Renal cortical epithelial cell (primary cell): ENCODE measurements at regions not wholly inside any gene's neighbourhood (a gene's known extent, or its start where the extent isn't known, plus 50 kb on each side); places are given as distances from the start of the nearest gene placed in this dataset.
"Not testable (repeated sequence)": the region's sequence is repeated elsewhere in the genome, so short reads cannot be mapped to it uniquely, and the experiment has no call there.

ENCODE experiments used
- DNase-seq: peaks from one replicate; pipeline ENCODE4 v3.0.0-alpha.2; 2011; ENCODE audit warnings: low read depth

DNA sequence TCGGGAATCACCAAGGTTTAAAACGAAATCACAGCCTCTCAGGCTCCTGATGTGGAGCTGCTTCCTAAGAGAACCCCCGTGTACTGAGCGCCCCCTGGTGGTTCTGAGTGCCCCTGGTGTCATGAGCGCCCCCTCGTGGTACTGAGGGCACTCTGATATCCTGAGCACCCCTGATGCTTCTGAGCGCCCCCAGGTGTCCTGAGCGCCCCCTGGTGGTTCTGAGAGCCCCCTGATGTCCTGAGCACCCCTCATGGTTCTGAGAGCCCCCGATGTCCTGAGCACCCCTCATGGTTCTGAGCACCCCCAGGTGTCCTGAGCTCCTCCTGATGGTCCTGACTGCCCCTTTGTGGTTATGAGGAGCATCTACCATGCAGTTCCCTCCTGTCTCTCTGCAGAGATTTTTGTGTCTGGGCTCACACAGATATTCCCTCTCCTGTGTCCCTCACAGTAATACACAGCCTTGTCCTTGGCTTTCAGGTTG is 1092.1 kb downstream of the TMEM121 start:
- not testable (repeated sequence) for DNase-seq

DNA sequence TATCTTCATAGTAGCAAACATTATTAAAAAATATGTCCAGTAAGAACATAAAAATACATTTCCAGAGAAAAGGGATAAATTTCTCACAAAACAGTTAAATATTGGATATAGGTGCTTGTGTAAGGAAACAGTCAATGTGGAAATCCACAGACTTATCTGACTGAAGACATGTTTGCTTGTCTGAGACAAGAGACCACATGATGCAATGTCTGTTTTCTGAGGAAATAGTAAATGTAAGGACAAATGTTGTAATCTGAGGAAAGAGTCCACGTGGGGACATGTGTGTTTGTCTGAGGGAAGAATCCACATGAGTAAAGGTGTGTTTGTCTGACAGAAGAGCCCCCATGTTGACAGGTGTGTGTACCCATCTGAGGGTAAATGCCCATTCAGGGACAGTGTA is 1093.2 kb downstream of the TMEM121 start:
- no peak for DNase-seq

DNA sequence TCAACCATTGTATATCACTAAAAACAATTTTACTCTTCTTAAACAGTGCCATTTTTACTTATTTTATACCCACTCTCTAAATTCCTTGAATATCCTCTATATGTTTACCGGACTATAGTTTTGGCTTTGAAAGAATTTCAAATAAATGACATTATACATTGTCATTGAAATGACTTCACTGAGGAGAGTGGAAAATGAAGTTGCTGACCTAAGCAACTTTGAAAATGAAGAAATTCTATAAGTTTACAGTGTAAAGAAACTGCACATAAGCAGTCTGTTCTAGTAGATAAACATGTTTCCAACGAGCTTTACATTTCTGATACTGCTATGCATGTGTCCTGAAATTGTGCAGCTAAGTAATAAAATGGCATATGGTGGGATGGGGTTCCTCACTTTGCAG is 1094.0 kb downstream of the TMEM121 start:
- no peak for DNase-seq

DNA sequence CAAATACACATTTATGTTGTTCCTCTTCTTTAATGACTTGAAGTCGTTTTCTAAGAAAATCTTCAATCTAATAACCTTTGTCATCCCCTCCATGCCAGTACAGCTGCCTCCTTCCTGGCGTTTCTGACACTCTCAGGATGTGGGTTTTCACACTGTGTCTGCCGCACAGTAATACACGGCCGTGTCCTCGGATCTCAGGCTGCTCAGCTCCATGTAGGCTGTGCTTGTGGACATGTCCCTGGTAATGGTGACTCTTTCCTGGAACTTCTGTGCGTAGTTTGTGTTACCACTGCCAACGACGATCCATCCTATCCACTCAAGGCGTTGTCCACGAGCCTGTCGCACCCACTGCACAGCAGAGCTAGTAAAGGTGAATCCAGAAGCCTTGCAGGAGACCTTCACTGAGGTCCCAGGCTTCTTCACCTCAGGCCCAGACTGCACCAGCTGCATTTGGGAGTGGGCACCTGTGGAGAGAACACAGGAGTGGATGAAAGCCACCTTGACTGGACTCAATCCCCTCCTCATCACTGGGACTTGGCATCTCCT is 1095.9 kb downstream of the TMEM121 start:
- DNase-seq = no peak

DNA sequence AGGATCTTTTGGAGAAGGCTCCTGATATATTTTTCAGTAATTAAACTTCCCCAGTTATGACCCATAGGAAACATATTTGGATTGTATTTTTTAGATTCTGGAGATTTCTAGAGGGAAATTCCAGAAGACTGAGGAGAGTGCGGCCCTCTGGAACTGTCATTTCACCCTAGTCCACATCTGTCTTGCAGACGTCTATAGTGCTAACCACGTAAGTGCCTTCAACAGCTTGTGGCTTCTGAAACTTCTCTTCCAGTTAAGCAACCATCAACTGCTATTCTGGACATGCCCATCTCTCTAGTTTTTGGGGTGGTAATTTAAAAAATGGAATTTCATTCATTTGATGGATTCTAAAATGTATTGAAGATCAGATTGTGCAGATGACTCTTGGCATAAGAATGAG is 1098.8 kb downstream of the TMEM121 start:
- no peak for DNase-seq

DNA sequence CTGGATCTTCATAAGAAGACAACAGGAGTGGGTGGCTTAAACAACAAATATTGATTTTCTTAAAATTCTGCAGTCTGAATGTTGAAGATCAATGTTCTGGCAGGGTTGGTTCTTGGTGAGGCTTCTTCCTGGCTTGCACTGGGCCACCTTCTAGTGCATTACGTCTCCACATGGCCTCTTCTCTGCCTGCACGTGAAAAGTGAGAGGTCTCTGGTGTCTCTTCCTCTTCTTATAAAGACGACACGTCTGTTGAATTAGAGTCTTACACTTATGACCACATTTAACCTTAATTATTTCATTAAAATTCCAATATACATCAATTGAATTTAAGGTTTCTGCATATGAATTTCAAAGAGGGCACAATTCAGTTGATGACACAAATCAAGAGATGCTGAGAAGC is 1100.1 kb downstream of the TMEM121 start:
- not testable (repeated sequence) for DNase-seq

DNA sequence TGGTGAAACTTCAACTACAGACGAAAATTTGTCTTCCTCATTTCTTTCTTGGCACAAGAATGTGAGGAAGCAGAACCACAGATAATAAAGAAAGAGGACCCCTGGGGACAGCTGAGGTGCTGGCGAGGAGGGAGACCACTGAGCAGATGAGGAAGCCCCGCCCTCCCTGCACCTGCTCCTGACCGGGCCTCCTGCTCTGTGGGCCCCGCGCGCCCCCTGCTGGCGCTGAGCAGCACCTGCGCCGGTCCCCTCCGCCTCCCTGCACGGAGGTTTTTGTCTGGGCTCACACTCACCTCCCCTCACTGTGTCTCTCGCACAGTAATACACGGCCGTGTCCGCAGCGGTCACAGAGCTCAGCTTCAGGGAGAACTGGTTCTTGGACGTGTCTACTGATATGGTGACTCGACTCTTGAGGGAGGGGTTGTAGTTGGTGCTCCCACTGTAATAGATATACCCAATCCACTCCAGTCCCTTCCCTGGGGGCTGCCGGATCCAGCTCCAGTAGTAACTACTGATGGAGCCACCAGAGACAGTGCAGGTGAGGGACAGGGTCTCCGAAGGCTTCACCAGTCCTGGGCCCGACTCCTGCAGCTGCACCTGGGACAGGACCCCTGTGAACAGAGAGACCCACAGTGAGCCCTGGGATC is 1100.7 kb downstream of the TMEM121 start:
- not testable (repeated sequence) for DNase-seq

DNA sequence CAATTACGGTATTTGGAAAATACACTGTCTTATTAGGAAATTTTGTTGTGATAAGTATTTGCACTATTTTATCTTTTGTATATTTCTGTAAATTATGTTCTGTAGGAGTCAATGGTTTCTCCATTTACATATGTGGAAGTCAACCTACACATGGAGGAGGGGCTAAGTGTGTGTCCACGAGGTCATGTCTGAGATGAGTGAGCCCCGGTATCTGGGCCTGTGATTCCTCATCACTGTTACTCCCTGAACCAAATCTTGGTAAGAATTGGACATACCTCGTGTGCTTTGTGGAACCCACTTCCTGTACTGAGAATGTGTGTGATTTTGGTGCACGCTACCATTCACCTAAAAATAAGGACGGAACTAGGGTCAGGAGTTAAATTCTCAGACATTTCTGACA is 1105.5 kb downstream of the TMEM121 start:
- DNase-seq = no peak

DNA sequence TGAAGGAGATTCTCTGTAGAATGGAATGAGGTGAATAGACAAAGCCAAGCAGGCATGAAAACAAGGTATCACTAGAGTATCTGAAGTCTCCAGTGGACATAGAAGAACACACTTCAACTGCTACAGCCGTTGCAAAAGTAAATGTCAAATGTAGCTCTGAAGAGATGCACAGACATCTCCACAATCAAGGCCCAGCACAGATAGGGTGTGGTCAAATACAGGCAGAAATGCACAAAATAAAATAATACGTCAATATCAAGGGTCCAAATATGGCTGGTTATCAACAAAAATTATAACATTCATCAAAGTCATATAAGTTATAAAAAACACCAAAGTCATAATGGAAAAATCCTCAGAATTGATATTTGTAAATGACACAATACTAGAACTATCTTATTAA is 1107.3 kb downstream of the TMEM121 start:
- DNase-seq = no peak

DNA sequence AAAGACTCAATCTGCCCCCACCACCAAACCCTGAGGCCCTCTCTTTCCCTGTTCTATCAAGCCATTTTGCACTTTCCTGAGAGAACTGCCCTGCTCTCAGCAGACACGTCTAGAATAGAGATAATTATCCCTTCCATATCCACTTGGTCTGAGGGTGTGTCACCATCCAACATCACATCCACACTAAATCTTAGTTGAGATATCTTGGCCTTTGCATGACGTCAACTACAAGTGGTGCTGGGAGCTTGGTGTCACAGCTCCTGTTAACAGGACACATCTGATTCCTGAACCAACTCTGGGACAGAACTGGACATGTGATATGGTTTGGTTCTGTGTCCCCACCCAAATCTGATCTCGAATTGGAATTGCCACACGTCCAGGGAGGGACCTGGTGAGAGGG is 1109.2 kb downstream of the TMEM121 start:
- DNase-seq = no peak

DNA sequence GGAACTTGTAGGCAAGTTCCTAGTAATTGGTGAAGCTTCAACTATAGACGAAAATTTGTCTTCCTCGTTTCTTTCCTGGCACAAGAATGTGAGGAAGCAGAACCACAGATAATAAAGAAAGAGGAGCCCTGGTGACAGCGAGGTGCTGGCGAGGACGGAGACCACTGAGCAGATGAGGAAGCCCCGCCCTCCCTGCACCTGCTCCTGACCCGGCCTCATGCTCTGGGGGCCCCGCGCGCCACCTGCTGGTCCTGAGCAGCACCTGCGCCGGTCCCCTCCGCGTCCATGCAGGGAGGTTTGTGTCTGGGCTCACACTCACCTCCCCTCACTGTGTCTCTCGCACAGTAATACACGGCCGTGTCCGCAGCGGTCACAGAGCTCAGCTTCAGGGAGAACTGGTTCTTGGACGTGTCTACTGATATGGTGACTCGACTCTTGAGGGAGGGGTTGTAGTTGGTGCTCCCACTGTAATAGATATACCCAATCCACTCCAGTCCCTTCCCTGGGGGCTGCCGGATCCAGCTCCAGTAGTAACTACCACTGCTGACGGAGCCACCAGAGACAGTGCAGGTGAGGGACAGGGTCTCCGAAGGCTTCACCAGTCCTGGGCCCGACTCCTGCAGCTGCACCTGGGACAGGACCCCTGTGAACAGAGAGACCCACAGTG is 1112.5 kb downstream of the TMEM121 start:
- DNase-seq = not testable (repeated sequence)

DNA sequence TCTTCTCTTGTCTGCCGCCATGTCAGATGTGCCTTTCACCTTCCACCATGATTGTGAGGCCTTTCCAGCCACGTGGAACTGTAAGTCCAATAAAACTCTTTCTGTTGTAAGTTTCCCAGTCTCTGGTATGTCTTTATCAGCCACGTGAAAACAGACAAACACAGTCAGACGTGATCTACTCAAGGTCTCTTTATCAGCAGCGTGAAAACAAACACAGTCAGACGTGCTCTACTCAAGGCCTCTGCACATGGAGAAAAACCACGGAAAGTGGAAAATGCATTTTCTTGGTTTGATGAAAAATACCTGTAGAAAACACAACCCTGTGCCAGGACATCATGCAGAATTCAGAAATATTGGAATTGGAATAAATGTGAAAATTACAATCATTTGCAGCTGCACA is 1115.7 kb downstream of the TMEM121 start:
- no peak for DNase-seq

DNA sequence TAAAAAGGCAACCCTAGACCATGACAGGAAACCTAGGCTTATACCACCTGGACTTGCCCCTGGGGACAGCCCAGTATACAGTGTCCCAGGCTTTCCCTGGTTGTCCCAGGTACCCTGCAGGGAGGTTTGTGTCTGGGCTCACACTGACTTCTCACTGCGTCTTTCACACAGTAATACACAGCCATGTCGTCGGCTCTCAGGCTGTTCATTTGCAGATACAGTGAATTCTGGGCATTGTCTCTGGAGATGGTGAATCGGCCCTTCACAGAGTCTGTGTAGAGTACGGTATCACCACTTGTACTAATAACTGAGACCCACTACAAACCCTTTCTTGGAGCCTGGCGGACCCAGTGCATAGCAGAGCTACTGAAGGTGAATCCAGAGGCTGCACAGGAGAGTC is 1116.6 kb downstream of the TMEM121 start:
- DNase-seq = not testable (repeated sequence)

DNA sequence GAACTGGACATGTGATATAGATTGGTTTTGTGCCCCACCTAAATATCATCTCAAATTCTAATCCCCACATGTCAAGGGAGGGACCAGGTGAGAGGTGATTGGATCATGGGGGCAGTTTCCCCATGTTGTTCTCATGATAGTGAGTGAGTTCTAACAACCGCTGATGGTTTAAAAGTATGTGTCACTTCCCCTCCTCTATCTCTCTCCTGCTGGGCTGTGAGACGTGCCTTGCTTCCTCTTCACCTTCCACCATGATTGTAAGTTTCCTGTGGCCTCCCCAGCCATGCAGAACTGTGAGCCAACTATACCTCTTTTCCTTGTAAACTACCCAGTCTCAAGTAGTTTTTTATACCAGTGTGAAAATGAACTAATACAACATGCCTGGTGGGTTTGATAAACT is 1122.5 kb downstream of the TMEM121 start:
- not testable (repeated sequence) for DNase-seq

DNA sequence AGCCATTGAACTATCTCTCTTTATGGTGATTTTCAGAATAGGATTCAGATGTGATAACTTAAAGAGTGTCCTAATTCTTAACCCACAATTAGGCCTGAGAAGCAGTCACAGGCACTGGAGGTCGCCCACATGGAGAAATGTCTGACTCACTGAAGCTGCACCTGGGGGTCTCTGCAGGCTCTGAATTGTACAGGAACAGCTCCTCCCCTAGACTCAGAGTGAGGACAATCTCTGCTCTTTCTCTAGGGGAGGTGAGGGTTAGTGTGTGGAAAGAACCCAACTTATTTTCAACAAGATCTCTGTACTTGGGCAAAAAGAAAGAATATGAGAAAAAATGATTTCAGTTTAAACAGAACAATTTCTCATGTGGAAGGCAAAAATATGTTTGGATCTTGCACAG is 1124.6 kb downstream of the TMEM121 start:
- DNase-seq = no peak

DNA sequence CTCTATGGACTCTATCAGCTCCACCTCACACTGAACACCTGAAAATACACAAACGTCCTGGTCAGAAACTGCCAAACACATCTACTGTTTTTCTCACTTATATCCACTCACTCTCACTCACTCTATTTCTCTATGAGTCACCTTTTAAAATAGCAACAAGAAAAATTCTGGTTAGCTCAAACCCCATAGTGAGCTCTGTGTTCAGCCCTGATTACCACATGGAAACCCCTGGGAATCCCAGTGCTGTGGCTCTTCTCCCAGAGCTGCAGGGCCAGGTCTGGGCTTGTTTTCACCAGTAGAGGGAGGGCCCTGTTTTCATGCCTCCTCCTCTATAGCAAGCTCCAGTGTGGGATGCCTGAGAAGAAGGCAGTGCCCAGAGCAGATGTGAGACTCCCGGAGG is 1126.1 kb downstream of the TMEM121 start:
- DNase-seq = no peak

DNA sequence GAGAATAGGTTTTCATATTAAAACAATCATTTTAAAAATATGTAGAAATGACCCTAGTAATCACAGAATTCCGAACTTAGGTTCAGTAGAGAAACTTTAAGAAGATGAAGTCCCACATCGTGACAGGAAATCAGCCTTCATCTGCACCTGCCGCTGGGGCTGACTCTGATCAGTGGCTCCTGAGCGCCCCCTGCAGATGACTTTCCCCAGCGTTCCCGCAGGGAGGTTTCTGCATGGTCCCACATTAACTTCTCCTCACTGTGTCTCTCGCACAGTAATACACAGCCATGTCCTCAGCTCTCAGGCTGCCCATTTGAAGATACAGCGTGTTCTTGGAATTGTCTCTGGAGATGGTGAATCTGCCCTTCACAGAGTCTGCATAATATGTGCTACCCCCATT is 1131.1 kb downstream of the TMEM121 start:
- DNase-seq = no peak

DNA sequence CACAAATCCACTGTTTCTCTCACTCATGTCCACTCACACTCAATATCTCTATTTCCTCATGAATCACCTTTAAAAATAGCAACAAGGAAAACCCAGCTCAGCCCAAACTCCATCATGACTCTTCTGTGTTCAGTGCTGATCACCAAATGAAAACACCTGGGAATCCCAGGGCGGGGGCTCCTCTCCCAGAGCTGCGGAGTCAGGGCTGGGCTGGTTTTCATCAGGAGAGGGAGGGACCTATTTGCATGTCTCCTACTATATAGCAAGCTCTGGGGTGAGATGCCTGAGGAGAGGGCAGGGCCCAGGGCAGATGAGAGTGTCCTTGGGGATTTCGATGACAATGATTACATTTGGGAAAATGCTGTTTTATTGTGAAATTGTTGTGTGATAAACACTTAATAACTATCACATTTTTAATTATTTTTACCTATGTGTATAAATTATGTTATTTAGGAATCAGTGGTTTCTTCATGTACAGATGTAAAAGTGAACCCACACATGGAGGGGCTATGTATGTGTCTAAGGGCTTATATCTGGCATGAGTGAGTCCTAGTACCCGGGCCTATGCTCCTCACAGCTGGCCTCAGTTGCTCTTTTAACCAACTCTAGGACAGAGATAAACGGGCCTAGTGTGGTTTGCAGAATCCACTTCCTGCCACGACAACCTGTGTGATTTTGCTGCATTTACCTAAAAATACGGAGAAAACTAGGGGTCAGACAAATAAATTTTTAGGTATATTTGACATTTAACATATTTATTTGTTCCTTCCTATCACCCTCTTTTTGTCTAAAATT is 1131.9 kb downstream of the TMEM121 start:
- DNase-seq = not testable (repeated sequence)

DNA sequence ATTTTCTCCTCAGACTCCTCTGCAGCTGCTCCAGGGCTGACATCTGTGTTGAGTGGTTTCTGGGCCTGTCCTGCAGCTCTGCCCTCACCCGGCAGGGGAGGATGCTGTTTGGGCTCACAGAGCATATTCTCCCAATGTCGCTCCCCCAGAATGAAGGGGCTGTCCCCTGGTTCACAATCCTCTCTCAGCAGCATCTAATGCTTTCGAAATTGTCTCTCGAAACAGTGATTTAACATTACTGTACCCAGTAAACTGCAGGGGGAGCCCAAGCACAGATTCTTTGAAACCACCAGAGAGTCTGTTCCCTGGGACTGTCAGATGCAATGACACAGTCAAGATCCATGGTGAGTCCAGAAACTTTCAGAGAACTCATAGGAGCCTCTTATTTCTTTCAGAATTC is 1135.2 kb downstream of the TMEM121 start:
- not testable (repeated sequence) for DNase-seq

DNA sequence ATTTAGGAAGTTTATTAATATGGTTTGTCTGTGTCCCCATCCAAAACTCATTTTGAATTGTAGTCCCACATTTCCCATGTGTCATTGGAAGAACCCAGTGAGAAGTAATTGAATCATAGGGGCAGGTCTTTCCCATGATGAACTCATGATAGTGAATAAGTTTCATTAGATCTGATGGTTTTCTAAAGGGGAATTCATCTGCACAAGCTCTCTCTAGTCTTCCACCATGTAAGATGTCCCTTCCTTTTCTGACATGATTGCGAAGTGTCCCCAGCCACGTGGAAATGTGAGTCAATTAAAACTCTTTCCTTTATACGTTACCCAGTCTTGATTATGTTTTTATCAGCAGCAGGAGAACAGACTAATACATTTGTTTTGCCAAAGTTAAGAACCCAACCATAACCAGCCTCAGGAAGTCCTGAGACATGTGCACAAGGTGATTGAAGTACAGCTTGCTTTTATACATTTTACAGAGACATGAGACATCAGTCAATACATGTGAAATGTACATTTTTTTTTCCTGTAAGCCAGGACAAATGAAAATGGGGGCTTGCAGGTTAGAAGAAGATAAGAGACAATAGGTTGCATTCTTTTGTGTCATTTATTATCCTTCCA is 1136.7 kb downstream of the TMEM121 start:
- no peak for DNase-seq

DNA sequence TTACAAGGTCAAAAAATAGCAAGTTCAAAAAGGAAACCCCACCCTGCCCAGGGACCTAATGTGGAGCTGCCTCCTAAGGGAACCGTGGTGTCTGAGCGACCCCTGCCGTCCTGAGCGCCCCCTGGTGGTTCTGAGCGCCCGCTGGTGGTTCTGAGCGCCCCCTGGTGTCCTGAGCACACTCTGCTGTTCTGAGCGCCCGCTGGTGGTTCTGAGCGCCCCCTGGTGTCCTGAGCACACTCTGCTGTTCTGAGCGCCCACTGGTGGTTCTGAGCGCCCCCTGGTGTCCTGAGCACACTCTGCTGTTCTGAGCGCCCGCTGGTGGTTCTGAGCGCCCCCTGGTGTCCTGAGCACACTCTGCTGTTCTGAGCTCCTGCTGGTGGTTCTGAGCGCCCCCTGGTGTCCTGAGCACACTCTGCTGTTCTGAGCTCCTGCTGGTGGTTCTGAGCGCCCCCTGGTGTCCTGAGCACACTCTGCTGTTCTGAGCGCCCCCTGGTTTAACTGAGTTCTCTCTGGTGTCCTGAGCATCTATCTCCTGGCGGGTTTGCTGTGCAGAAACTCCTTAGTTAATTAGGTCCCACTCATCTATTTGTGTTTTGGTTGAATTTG is 1137.5 kb downstream of the TMEM121 start:
- not testable (repeated sequence) for DNase-seq

DNA sequence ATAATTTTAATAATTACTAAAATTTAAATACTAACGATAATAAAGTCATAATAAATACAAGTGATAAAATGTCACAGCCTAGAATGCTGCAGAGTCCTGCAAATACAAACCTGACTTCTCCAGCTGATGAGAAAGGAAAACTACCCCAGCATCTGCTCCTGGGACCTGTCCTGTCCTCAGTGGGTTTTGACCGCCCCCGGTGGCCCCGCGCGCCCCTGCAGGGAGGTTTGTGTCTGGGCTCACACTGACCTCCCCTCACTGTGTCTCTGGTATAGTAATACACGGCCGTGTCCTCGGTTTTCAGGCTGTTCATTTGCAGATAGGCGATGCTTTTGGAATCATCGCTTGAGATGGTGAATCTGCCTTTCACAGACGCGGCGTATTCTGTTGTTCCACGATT is 1139.4 kb downstream of the TMEM121 start:
- no peak for DNase-seq
